ENCODE measurements at regions not wholly inside any gene's neighbourhood (a gene's known extent, or its start where the extent isn't known, plus 50 kb on each side); places are given as distances from the start of the nearest gene placed in this dataset.

DNA sequence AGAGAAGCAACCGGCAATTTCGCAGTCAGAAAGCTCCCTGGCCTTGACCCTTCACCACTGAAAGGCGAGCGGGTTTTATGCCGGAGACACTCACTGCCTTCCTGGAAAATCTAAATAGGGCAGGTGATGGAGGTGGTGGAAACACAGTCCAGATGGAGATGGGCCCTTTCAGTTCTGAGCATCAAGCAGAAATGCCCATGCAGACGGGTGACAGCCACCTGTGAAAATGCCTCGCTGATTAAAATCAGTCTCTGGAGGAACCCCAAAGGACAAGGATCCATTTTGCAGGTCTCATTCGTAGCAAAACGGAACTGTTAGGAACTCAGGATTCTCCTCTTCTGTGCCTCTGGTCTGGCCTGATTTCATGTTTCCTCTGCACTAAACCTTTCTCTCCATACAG is 74.2 kb downstream of the FZD10 start (continued):
- no peak for TF ChIP-seq NPAS2 (CRISPR knock-in tag; IDR thresholded peaks at IDR 0.05; ENCODE audit: borderline replicate concordance)
- TF ChIP-seq AGO1 (IDR thresholded peaks at IDR 0.05; ENCODE audit: low read depth, low read length, poor library complexity, severe bottlenecking) = no peak
- TF ChIP-seq ZNF34 (CRISPR knock-in tag; IDR thresholded peaks at IDR 0.05; ENCODE audit: borderline replicate concordance) = no peak
- TF ChIP-seq, protein P1, sequence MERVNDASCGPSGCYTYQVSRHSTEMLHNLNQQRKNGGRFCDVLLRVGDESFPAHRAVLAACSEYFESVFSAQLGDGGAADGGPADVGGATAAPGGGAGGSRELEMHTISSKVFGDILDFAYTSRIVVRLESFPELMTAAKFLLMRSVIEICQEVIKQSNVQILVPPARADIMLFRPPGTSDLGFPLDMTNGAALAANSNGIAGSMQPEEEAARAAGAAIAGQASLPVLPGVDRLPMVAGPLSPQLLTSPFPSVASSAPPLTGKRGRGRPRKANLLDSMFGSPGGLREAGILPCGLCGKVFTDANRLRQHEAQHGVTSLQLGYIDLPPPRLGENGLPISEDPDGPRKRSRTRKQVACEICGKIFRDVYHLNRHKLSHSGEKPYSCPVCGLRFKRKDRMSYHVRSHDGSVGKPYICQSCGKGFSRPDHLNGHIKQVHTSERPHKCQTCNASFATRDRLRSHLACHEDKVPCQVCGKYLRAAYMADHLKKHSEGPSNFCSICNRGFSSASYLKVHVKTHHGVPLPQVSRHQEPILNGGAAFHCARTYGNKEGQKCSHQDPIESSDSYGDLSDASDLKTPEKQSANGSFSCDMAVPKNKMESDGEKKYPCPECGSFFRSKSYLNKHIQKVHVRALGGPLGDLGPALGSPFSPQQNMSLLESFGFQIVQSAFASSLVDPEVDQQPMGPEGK (CRISPR knock-in tag; IDR thresholded peaks at IDR 0.05) = no peak

DNA sequence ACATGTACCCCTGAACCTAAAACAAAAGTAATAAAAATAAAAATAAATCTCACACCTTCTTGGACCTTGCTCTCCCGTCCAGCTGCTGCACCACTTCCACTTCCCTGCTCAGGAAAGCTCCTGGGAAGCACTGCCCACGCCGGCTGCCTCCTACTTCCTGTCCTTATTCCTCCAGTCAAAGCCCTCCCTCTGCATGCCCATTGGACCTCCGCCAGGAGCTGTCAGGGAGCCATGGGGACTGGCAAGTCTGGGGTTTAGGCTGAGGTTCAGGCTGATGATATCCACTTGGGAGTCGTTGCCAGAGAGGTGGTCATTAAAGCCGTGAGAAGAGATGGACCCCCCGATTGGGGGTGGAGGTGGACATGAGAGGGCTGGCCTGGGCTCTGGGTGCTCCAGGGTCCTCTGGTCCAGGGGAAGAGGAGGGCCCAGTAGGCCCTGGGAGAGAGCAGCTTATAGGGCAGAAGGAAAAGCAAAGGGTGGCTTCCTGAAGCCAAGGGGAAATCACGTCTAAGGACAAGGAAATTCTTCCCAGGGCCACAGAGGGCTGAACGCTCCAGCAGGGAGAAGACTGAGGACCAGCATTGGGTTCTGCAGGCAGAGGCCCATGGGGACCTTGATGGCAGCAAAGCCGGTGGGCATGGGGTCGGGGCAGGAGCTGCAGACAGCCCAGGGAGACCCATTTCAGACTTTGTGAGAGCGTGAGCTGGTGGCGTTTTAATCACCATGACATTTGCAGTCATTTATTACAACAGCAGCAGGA is 78.7 kb downstream of the FZD10 start:
- ChIA-PET POLR2A (no interaction called here), CTCF (ENCODE audit: low intra/inter-chr PET ratio, low total read pairs) (no interaction called here)
- Histone ChIP-seq H3K4me3 (replicated peaks in 1 of 3; ENCODE audit: insufficient read depth in 1 of 3, low read depth in 2 of 3, low read length in 3 of 3) (no peak overlapping the region), H3K4me1 (ENCODE audit: insufficient read depth, low read length) (no peaks in the 10 kb centered on the region), H3K36me3 (replicated peaks in 1 of 2; ENCODE audit: control insufficient read depth in 1 of 2, insufficient read depth in 2 of 2, low read length in 2 of 2) (no peaks in the 10 kb centered on the region), H3K27me3 (ENCODE audit: control insufficient read depth in 1 of 2, insufficient read depth in 2 of 2, low read length in 2 of 2) (peaks cover 0 to 21% of the 10 kb centered on the region in 2 experiments; a peak in 3 of 5 replicates), H3K79me2 (ENCODE audit: insufficient read depth, low read length) (no peaks in the 10 kb centered on the region), H2AFZ (ENCODE audit: low read length) (no peak overlapping the region), H4K20me1 (ENCODE audit: insufficient read depth, low read length) (no peaks in the 10 kb centered on the region), H3K27ac (ENCODE audit: extremely low read length, insufficient read depth, low read length) (no peak overlapping the region), H3K9me3 (ENCODE audit: low read length) (no peaks in the 10 kb centered on the region), H3K4me2 (ENCODE audit: low read depth, low read length) (no peak overlapping the region), H3K9ac (ENCODE audit: insufficient read depth, low read depth, low read length) (no peak overlapping the region)
- intact Hi-C loops (cut with micrococcal nuclease; ENCODE audit: unreplicated experiment) = no loop called here
- ATAC-seq (no peak), DNase-seq (ENCODE audit: low spot score) (no peak), FAIRE-seq (no peak)
- no TSS peak for BruUV-seq (replicated peaks)
- WGBS (ENCODE audit: low lambda C conversion rate) = 10% methylated on average over 12 of the region's 13 CpGs
- in situ Hi-C loops (cut with HindIII; ENCODE audit: extremely low pct_ligation_motif_present, low pct_unique_long_range_greater_than_20kb) = no loop called here
- TF ChIP-seq ZNF354B (CRISPR knock-in tag; IDR thresholded peaks at IDR 0.05) = no peak
- no peak for TF ChIP-seq ZNF841 (CRISPR knock-in tag; IDR thresholded peaks at IDR 0.05; ENCODE audit: borderline replicate concordance)
- TF ChIP-seq, protein P2, sequence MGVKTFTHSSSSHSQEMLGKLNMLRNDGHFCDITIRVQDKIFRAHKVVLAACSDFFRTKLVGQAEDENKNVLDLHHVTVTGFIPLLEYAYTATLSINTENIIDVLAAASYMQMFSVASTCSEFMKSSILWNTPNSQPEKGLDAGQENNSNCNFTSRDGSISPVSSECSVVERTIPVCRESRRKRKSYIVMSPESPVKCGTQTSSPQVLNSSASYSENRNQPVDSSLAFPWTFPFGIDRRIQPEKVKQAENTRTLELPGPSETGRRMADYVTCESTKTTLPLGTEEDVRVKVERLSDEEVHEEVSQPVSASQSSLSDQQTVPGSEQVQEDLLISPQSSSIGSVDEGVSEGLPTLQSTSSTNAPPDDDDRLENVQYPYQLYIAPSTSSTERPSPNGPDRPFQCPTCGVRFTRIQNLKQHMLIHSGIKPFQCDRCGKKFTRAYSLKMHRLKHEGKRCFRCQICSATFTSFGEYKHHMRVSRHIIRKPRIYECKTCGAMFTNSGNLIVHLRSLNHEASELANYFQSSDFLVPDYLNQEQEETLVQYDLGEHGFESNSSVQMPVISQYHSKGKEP (CRISPR knock-in tag; IDR thresholded peaks at IDR 0.05) = no peak
- TF ChIP-seq, protein P3, sequence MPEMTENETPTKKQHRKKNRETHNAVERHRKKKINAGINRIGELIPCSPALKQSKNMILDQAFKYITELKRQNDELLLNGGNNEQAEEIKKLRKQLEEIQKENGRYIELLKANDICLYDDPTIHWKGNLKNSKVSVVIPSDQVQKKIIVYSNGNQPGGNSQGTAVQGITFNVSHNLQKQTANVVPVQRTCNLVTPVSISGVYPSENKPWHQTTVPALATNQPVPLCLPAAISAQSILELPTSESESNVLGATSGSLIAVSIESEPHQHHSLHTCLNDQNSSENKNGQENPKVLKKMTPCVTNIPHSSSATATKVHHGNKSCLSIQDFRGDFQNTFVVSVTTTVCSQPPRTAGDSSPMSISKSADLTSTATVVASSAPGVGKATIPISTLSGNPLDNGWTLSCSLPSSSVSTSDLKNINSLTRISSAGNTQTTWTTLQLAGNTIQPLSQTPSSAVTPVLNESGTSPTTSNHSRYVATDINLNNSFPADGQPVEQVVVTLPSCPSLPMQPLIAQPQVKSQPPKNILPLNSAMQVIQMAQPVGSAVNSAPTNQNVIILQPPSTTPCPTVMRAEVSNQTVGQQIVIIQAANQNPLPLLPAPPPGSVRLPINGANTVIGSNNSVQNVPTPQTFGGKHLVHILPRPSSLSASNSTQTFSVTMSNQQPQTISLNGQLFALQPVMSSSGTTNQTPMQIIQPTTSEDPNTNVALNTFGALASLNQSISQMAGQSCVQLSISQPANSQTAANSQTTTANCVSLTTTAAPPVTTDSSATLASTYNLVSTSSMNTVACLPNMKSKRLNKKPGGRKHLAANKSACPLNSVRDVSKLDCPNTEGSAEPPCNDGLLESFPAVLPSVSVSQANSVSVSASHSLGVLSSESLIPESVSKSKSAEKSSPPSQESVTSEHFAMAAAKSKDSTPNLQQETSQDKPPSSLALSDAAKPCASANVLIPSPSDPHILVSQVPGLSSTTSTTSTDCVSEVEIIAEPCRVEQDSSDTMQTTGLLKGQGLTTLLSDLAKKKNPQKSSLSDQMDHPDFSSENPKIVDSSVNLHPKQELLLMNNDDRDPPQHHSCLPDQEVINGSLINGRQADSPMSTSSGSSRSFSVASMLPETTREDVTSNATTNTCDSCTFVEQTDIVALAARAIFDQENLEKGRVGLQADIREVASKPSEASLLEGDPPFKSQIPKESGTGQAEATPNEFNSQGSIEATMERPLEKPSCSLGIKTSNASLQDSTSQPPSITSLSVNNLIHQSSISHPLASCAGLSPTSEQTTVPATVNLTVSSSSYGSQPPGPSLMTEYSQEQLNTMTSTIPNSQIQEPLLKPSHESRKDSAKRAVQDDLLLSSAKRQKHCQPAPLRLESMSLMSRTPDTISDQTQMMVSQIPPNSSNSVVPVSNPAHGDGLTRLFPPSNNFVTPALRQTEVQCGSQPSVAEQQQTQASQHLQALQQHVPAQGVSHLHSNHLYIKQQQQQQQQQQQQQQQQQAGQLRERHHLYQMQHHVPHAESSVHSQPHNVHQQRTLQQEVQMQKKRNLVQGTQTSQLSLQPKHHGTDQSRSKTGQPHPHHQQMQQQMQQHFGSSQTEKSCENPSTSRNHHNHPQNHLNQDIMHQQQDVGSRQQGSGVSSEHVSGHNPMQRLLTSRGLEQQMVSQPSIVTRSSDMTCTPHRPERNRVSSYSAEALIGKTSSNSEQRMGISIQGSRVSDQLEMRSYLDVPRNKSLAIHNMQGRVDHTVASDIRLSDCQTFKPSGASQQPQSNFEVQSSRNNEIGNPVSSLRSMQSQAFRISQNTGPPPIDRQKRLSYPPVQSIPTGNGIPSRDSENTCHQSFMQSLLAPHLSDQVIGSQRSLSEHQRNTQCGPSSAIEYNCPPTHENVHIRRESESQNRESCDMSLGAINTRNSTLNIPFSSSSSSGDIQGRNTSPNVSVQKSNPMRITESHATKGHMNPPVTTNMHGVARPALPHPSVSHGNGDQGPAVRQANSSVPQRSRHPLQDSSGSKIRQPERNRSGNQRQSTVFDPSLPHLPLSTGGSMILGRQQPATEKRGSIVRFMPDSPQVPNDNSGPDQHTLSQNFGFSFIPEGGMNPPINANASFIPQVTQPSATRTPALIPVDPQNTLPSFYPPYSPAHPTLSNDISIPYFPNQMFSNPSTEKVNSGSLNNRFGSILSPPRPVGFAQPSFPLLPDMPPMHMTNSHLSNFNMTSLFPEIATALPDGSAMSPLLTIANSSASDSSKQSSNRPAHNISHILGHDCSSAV (CRISPR knock-in tag; IDR thresholded peaks at IDR 0.05; ENCODE audit: borderline replicate concordance) = no peak
